Esophagus squamous epithelium (tissue), 5 donors: ENCODE measurements at regions not wholly inside any gene's neighbourhood (a gene's known extent, or its start where the extent isn't known, plus 50 kb on each side); places are given as distances from the start of the nearest gene placed in this dataset.

Source experiments
- DNase-seq: peaks from one replicate; lab custom pipeline; 2025; lab: John Stamatoyannopoulos, UW
- H3K27ac ChIP-seq, 4 donors: fragments of 200-600 bp; sonication (generic); one replicate each; pipeline ENCODE4 v1.5.1; 2016 to 2019; ENCODE audit warnings: mild to moderate bottlenecking in 1 of 4
- H3K27me3 ChIP-seq, 4 donors: fragments of 200-600 bp; sonication (generic); 1 replicate in 3 of 4; 2 replicates in 1 of 4; pipeline versions ENCODE4 v1.5.1 to v1.6.0; 2017 to 2021; ENCODE audit warnings: antibody characterized with exemption in 1 of 4
- H3K36me3 ChIP-seq, 3 donors: fragments of 200-600 bp; sonication (generic); one replicate each; pipeline ENCODE4 v1.5.1; 2016 to 2019
- H3K4me1 ChIP-seq, 3 donors: fragments of 200-600 bp; sonication (generic); one replicate each; pipeline ENCODE4 v1.5.1; 2017 to 2019
- H3K4me3 ChIP-seq, 4 donors: fragments of 200-600 bp; sonication (generic); 1 replicate in 3 of 4; 2 replicates in 1 of 4; pipeline ENCODE4 v1.5.1; 2016 to 2019; ENCODE audit warnings: mild to moderate bottlenecking in 2 of 4, moderate library complexity in 1 of 4
- H3K9me3 ChIP-seq, 3 donors: fragments of 200-600 bp; sonication (generic); one replicate each; pipeline ENCODE4 v1.5.1; 2016 to 2019
- POLR2A ChIP-seq, 4 donors: fragments of 450-650 bp; IDR thresholded peaks; one replicate each; pipeline ENCODE4 v1.6.1; 2017; ENCODE audit warnings: antibody characterized with exemption in 4 of 4, mild to moderate bottlenecking in 4 of 4, moderate library complexity in 3 of 4
- WGBS, 2 donors: methylation state at CpG; one replicate each; pipeline ENCODE4 v1.1.5; 2018; 5-methylcytosine and 5-hydroxymethylcytosine counted together
- intact Hi-C: fragments of 100-400 bp; cut with DNase I; formaldehyde crosslinking; loops from one replicate; pipeline ENCODE4 v1.15.0; 2022
- TF ChIP-seq, protein P1 (sequence below), 6 experiments: fragments of 450-650 bp in 4 of 6; fragments of 200-600 bp in 2 of 6; sonication (generic) in 2 of 6; IDR thresholded peaks; one replicate each; pipeline ENCODE4 v1.5.1; 2016 to 2019; ENCODE audit warnings: antibody characterized with exemption in 6 of 6, mild to moderate bottlenecking in 4 of 6, moderate library complexity in 4 of 6
- donor health status: DM: yes; HTN: yes; CAD: no.

DNA sequence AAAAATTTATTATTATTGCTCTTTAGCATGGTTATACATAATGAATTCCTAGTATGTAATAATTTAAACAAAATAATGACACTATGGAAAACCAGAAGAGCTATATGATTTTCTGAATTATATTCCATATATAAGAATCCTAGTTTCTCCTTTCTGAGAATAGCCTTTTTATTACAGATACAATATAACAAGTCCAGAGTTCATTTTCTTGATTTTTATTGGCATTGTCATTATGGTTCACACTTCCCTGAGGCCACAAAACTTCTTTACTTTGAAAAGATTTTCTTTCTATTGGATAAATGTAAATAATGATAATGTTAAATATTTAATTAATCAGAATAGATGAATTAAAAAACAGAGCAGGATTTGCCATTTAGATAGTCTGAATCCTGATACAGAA lies 362.3 kb upstream of the BCHE start:
- no peaks in the 10 kb centered on the region for H3K9me3 ChIP-seq
- intact Hi-C loops = no loop called here
- no peak for TF ChIP-seq POLR2A (IDR thresholded peaks at IDR 0.05)
- TF ChIP-seq, protein P1, sequence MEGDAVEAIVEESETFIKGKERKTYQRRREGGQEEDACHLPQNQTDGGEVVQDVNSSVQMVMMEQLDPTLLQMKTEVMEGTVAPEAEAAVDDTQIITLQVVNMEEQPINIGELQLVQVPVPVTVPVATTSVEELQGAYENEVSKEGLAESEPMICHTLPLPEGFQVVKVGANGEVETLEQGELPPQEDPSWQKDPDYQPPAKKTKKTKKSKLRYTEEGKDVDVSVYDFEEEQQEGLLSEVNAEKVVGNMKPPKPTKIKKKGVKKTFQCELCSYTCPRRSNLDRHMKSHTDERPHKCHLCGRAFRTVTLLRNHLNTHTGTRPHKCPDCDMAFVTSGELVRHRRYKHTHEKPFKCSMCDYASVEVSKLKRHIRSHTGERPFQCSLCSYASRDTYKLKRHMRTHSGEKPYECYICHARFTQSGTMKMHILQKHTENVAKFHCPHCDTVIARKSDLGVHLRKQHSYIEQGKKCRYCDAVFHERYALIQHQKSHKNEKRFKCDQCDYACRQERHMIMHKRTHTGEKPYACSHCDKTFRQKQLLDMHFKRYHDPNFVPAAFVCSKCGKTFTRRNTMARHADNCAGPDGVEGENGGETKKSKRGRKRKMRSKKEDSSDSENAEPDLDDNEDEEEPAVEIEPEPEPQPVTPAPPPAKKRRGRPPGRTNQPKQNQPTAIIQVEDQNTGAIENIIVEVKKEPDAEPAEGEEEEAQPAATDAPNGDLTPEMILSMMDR (IDR thresholded peaks at IDR 0.05) = no peak

DNA sequence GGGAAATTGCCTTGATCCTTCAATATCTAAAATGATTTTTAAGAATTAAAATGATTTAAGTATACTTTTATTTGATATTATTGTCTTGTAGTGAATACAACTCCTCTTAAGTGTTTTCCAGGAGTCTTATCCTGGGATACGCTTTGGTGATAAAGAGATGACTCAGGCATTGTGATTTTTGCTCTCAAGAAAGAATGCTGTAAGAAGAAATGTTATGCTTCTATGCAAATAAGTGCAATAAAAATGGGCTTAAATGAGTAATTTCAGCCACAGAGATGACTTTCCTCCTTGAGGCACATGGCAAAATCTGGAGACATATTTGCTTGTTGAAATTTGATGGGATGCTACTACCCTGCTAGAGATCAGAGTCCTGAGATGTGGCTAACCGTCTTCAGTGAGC lies 358.6 kb upstream of the BCHE start:
- no peak for DNase-seq
- intact Hi-C loops = no loop called here
- H3K27ac ChIP-seq = no peak overlapping the region
- TF ChIP-seq POLR2A (IDR thresholded peaks at IDR 0.05) = no peak
- TF ChIP-seq, protein P1 (IDR thresholded peaks at IDR 0.05) = no peak
- no peaks in the 10 kb centered on the region for H3K36me3 ChIP-seq
- WGBS, 2 donors = 70 to 84% methylated on average over 2 of the region's 2 CpGs
- H3K4me1 ChIP-seq = no peaks in the 10 kb centered on the region
- H3K9me3 ChIP-seq = no peaks in the 10 kb centered on the region
- H3K4me3 ChIP-seq = no peak overlapping the region
- no peaks in the 10 kb centered on the region for H3K27me3 ChIP-seq

More for the DNA sequence above, 362.3 kb upstream of the BCHE start:
- no peak for DNase-seq
- H3K27ac ChIP-seq = no peak overlapping the region
- H3K36me3 ChIP-seq = no peaks in the 10 kb centered on the region
- no peak overlapping the region for H3K4me3 ChIP-seq
- H3K27me3 ChIP-seq = no peaks in the 10 kb centered on the region
- H3K4me1 ChIP-seq = no peaks in the 10 kb centered on the region

DNA sequence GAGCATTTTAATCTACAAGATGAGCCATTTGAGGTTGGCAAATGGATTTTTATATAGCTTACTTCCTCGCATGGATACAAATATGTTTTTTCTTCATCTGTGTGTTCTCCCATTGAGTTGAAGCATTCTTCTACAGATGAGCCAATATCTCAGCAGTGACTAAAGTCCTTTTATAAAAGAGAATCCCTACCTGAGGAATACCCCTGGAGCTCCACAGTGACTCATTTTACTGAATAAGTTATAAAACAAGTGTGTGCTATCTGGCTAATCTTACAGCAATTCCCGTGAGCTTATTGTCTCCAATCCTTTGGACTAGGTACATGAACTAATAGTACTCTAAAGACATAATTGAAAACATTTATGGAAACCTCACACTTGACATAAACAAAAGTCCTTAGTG lies 354.2 kb upstream of the BCHE start:
- 54 to 60% methylated on average over 2 of the region's 2 CpGs for WGBS, 2 donors
- TF ChIP-seq, protein P1 (IDR thresholded peaks at IDR 0.05) = no peak
- TF ChIP-seq POLR2A (IDR thresholded peaks at IDR 0.05) = no peak
- intact Hi-C loops = no loop called here
- Histone ChIP-seq H3K36me3 (no peaks in the 10 kb centered on the region), H3K9me3 (no peaks in the 10 kb centered on the region), H3K4me3 (no peak overlapping the region), H3K4me1 (no peaks in the 10 kb centered on the region), H3K27ac (no peak overlapping the region), H3K27me3 (no peaks in the 10 kb centered on the region)
- DNase-seq = no peak

DNA sequence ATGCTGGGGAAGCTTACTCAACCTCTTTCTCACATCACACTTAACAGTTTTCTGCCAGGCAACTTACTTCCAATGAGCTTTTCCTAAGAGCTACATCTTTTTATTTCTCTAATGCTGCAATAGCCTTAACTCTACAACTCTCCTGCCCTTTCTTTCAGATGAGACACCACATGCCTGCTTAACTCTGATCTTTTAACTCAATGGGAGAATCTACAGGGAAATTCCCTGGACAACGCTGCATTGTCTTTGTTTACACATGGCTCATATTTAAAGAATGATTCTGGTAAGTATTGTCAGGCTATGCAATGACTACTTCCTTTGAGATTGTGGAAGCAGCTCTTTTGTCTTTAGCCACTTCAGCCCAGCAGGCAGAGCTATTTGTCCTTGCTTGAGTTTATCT lies 353.1 kb upstream of the BCHE start:
- Histone ChIP-seq H3K4me3 (no peak overlapping the region), H3K36me3 (no peaks in the 10 kb centered on the region), H3K27me3 (no peaks in the 10 kb centered on the region), H3K9me3 (no peaks in the 10 kb centered on the region), H3K27ac (no peak overlapping the region), H3K4me1 (no peaks in the 10 kb centered on the region)
- intact Hi-C loops = no loop called here
- DNase-seq = no peak
- WGBS, 2 donors = 0 to 18% methylated on average over 1 of the region's 1 CpG
- TF ChIP-seq POLR2A (IDR thresholded peaks at IDR 0.05) = no peak
- TF ChIP-seq, protein P1 (IDR thresholded peaks at IDR 0.05) = no peak

DNA sequence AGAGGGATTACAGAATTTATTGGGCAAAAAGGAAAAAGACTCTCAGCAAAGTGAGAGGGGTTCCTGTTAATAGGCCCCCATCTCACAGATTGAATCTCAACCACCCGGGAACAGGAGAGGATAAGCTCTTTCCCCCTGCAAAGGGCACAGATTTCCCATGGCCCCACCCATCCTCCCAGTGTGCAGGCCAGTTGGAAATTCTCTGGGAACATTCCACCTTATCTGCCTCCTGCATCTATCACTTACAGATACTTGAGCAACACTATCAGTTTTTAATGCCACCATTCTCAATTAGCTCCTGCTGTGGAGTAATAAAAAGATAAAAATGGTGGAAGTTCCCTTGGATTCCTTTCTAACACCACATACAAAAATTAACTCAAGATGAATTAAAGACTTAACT lies 350.0 kb upstream of the BCHE start:
- TF ChIP-seq POLR2A (IDR thresholded peaks at IDR 0.05) = no peak
- H3K27me3 ChIP-seq = no peaks in the 10 kb centered on the region
- no peak overlapping the region for H3K27ac ChIP-seq
- H3K36me3 ChIP-seq = no peaks in the 10 kb centered on the region
- 60 to 73% methylated on average over 1 of the region's 1 CpG for WGBS, 2 donors
- H3K9me3 ChIP-seq = no peaks in the 10 kb centered on the region
- DNase-seq = no peak
- no peak overlapping the region for H3K4me3 ChIP-seq
- no peaks in the 10 kb centered on the region for H3K4me1 ChIP-seq
- intact Hi-C loops = no loop called here

DNA sequence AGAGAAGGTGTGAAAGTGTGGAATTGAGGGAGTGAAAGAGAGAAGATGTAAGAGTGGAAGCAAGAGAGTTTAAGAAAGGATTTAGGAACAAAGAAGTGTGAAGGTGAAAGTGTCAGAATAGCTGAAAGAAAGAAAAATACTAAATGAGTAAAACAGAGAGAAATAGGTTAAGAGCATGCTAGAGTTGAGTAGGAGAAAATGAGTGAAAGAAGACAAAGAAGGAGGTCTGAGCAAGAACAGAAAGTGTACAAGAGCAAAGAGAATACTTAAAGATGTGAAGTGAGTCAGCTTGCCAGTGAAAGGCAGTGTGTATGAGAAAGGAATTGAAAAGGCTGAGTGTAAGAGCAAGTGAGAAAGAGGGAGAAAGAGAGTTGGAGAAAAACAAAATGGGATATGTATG lies 348.8 kb upstream of the BCHE start:
- intact Hi-C loops = no loop called here
- Histone ChIP-seq H3K36me3 (no peaks in the 10 kb centered on the region), H3K4me1 (no peaks in the 10 kb centered on the region), H3K27me3 (no peaks in the 10 kb centered on the region), H3K9me3 (no peaks in the 10 kb centered on the region), H3K4me3 (no peak overlapping the region), H3K27ac (no peak overlapping the region)
- no peak for DNase-seq
- TF ChIP-seq, protein P1 (IDR thresholded peaks at IDR 0.05) = no peak
- TF ChIP-seq POLR2A (IDR thresholded peaks at IDR 0.05) = no peak
